PC-3 (cell line): ENCODE measurements at regions not wholly inside any gene's neighbourhood (a gene's known extent, or its start where the extent isn't known, plus 50 kb on each side); places are given as distances from the start of the nearest gene placed in this dataset.

ENCODE experiments used
- ATAC-seq: fragments of 200-7000 bp; cut with Tn5 transposase; 2 replicates; pipeline ENCODE4 v1.9.1; 2020; ENCODE audit warnings: mild to moderate bottlenecking, moderate library complexity
- BruUV-seq: library from RNA; stranded (reverse); fragments of 400-500 nt; replicated peaks from 2 replicates; lab custom pipeline; 2021; lab: Mats Ljungman, UMichigan
- CTCF ChIA-PET: fragments of 300-600 bp; sonication (Branson Sonifier 250); formaldehyde crosslinking; loops from one replicate; lab custom pipeline; 2022; ENCODE audit warnings: antibody characterized with exemption; lab: Charles Lee
- POLR2A ChIA-PET: fragments of 300-600 bp; sonication (Branson Sonifier 250); formaldehyde crosslinking; loops from one replicate; lab custom pipeline; 2022; ENCODE audit warnings: antibody characterized with exemption; ENCODE audit not compliant: unreplicated experiment; lab: Charles Lee
- DNase-seq: peaks from one replicate; pipeline ENCODE4 v3.0.0-alpha.2; 2015
- H2AFZ ChIP-seq: fragments of 300-600 bp; sonication (generic); 2 replicates; pipeline ENCODE4 v1.6.0; 2016; ENCODE audit warnings: antibody characterized with exemption, low read length
- H3F3A ChIP-seq: fragments of 300-600 bp; sonication (generic); one replicate; pipeline ENCODE4 v1.6.0; 2017; ENCODE audit warnings: antibody characterized with exemption, low read length, control low read depth, mild to moderate bottlenecking; ENCODE audit not compliant: unreplicated experiment
- H3K27ac ChIP-seq: fragments of 300-600 bp; sonication (generic); 2 replicates; pipeline ENCODE4 v1.5.1; 2016; ENCODE audit warnings: mild to moderate bottlenecking, low read length
- H3K27me3 ChIP-seq: fragments of 300-600 bp; sonication (generic); 2 replicates; pipeline ENCODE4 v1.6.1; 2016; ENCODE audit warnings: low read length, mixed read lengths
- H3K36me3 ChIP-seq: fragments of 300-600 bp; sonication (generic); 2 replicates; pipeline ENCODE4 v1.6.1; 2016; ENCODE audit warnings: low read depth, mixed run types, low read length, mixed read lengths
- H3K4me1 ChIP-seq: fragments of 300-600 bp; sonication (generic); 2 replicates; pipeline ENCODE4 v1.5.1; 2016; ENCODE audit warnings: low read length; ENCODE audit not compliant: insufficient read depth
- H3K4me2 ChIP-seq: fragments of 300-600 bp; sonication (generic); 2 replicates; pipeline ENCODE4 v1.6.0; 2016; ENCODE audit warnings: low read length
- H3K4me3 ChIP-seq: fragments of 300-600 bp; sonication (generic); 2 replicates; pipeline ENCODE4 v1.5.1; 2016; ENCODE audit warnings: mild to moderate bottlenecking, low read length, mixed read lengths
- H3K79me2 ChIP-seq: fragments of 300-600 bp; sonication (generic); 2 replicates; pipeline ENCODE4 v1.6.1; 2017; ENCODE audit warnings: low read length, mixed read lengths
- H3K9ac ChIP-seq: fragments of 300-600 bp; sonication (generic); 2 replicates; pipeline ENCODE4 v1.6.0; 2016; ENCODE audit warnings: mild to moderate bottlenecking, low read length
- H3K9me2 ChIP-seq: fragments of 300-600 bp; sonication (generic); replicated peaks from 2 replicates; pipeline ENCODE4 v1.6.1; 2016; ENCODE audit warnings: mixed run types, low read length, mixed read lengths
- H3K9me3 ChIP-seq: fragments of 300-600 bp; sonication (generic); 2 replicates; pipeline ENCODE4 v1.6.1; 2016; ENCODE audit warnings: low read length, mixed read lengths
- H4K20me1 ChIP-seq: fragments of 300-600 bp; sonication (generic); 2 replicates; pipeline ENCODE4 v1.6.1; 2016; ENCODE audit warnings: low read length, mixed read lengths
- EZH2 ChIP-seq: fragments of 300-600 bp; sonication (generic); IDR thresholded peaks from one replicate; pipeline ENCODE4 v1.6.1; 2017; ENCODE audit warnings: antibody characterized with exemption, mild to moderate bottlenecking, low read length; ENCODE audit not compliant: unreplicated experiment
- EZH2phosphoT487 ChIP-seq: fragments of 300-600 bp; sonication (generic); IDR thresholded peaks from 2 replicates; pipeline ENCODE4 v1.6.1; 2018; ENCODE audit warnings: mild to moderate bottlenecking, antibody characterized with exemption, low read length, borderline replicate concordance
- intact Hi-C: fragments of 100-400 bp; cut with micrococcal nuclease; formaldehyde crosslinking; loops from 2 replicates; pipeline ENCODE4 v1.9.0; 2023
- TF ChIP-seq, protein P1 (sequence below): fragments of 300-600 bp; sonication (generic); conservative IDR thresholded peaks from 2 replicates; pipeline ENCODE4 v1.5.1; 2017; ENCODE audit warnings: antibody characterized with exemption, low read depth, mild to moderate bottlenecking, low read length

DNA sequence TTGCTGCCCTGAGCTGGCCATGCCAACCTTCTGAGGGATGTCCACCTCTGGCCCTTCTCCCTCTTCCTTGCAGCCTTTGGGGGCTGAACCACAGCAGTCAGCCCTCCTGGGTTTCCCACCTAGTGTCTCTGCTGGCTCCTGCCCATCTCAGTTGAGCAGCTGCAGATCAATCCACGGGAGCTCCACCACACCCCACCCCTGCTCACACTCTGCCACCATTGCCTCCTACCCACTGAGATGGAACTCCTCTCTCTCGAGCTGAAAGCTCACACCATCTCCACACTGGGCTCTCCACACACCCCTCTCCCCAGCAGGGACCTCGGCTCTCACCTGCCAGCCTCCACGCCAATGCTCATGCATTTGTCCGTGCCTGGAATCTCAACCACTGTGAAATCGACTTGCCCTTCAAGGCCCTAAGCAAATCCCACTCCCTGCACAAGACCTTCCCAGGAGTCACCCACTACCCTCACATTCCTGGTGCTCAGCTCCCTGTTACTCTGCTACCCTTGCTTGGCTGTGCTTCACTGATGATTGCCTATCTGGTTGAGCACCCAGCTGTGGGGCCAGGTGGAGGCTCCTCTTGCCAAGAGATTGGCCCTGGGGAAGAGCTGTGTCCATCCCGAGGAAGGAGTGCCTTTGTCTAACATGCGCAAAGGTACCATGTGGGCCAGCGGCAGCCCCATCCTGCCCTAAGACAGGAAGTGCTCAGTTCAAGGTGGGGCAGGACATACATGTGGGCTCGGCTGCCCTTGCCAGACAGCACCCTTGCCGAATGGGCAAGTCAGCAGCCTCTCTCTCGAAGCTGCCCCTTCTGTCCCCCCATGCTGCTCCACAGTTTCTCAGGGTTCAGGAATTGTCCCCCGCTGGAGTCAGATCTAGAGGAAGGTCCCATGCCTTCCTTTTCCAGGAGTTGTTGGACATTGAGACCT lies 208.7 kb downstream of the CYP26B1 start:
- Histone ChIP-seq H3K36me3 (no peaks in the 10 kb centered on the region), H3K79me2 (no peaks in the 10 kb centered on the region), H3K4me2 (no peak overlapping the region), H3K4me1 (no peaks in the 10 kb centered on the region), H3K9me3 (no peaks in the 10 kb centered on the region), H3K27ac (no peak overlapping the region), H3K4me3 (no peak overlapping the region), H3F3A (no peaks in the 10 kb centered on the region), H3K9ac (no peak overlapping the region), H3K27me3 (no peaks in the 10 kb centered on the region), H4K20me1 (no peaks in the 10 kb centered on the region), H3K9me2 (no peaks in the 10 kb centered on the region), H2AFZ (no peak overlapping the region)
- ChIA-PET POLR2A (no interaction called here), CTCF (no interaction called here)
- ATAC-seq (no peak), DNase-seq (no peak)
- BruUV-seq: no TSS peak
- intact Hi-C loops: no loop called here
- TF ChIP-seq EZH2phosphoT487 (no peak), EZH2 (no peak)
- TF ChIP-seq, protein P1, sequence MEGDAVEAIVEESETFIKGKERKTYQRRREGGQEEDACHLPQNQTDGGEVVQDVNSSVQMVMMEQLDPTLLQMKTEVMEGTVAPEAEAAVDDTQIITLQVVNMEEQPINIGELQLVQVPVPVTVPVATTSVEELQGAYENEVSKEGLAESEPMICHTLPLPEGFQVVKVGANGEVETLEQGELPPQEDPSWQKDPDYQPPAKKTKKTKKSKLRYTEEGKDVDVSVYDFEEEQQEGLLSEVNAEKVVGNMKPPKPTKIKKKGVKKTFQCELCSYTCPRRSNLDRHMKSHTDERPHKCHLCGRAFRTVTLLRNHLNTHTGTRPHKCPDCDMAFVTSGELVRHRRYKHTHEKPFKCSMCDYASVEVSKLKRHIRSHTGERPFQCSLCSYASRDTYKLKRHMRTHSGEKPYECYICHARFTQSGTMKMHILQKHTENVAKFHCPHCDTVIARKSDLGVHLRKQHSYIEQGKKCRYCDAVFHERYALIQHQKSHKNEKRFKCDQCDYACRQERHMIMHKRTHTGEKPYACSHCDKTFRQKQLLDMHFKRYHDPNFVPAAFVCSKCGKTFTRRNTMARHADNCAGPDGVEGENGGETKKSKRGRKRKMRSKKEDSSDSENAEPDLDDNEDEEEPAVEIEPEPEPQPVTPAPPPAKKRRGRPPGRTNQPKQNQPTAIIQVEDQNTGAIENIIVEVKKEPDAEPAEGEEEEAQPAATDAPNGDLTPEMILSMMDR: no peak

DNA sequence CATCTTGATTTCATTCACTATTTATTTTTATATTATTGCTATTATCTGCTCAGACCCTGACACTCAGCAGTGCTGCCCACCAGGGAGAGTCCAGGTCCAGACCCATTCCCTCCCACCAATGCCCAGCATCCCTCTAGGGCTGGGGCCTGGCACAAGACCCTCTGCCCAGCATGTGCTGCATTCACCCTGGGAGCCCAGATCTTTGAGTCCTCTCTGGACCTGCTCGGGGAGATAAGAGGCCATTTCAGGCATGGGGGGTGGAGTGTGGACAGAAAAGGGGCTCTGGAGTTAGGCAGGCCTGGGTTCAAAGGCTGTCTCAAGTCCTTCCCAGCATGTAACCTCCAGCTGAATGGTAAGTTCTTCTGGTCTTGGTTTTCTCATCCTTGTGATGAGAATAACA lies 209.6 kb downstream of the CYP26B1 start:
- no peak overlapping the region for H3K9ac ChIP-seq
- H3K9me2 ChIP-seq: no peaks in the 10 kb centered on the region
- no peaks in the 10 kb centered on the region for H3K36me3 ChIP-seq
- H3K4me1 ChIP-seq: no peaks in the 10 kb centered on the region
- ATAC-seq (no peak), DNase-seq (no peak)
- ChIA-PET POLR2A (no interaction called here), CTCF (no interaction called here)
- no peaks in the 10 kb centered on the region for H3K79me2 ChIP-seq
- H3K9me3 ChIP-seq: no peaks in the 10 kb centered on the region
- H2AFZ ChIP-seq: no peak overlapping the region
- intact Hi-C loops: no loop called here
- H3K27me3 ChIP-seq: no peaks in the 10 kb centered on the region
- no peak overlapping the region for H3K4me2 ChIP-seq
- H4K20me1 ChIP-seq: no peaks in the 10 kb centered on the region
- no peak overlapping the region for H3K4me3 ChIP-seq
- TF ChIP-seq, protein P1: no peak
- no peak overlapping the region for H3K27ac ChIP-seq
- no TSS peak for BruUV-seq
- H3F3A ChIP-seq: no peaks in the 10 kb centered on the region

DNA sequence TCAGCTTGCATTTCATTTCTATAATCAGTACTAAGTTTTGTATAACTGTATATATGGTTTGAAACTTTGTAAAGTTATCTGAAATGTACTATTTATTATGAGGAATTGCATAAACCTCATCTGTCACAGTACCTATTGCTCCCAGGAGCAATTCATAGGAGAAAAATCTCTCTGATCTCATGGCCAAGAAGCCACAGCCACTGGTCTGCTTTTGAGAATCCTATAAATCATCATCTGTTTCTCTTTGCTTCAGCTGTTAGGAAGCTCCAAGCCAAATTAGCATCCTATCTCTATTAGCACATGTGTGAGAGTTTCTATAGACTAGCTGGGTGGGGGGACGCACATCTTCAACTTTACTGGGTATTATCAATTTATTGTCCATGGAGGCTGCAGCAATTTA lies 210.3 kb downstream of the CYP26B1 start:
- intact Hi-C loops: no loop called here
- no peak overlapping the region for H3K9ac ChIP-seq
- H4K20me1 ChIP-seq: no peaks in the 10 kb centered on the region
- CTCF ChIA-PET: no interaction called here
- H3K4me3 ChIP-seq: no peak overlapping the region
- no peaks in the 10 kb centered on the region for H3K4me1 ChIP-seq
- POLR2A ChIA-PET: no interaction called here
- no peaks in the 10 kb centered on the region for H3K27me3 ChIP-seq
- ATAC-seq: no peak
- no peaks in the 10 kb centered on the region for H3K79me2 ChIP-seq
- no peaks in the 10 kb centered on the region for H3K36me3 ChIP-seq
- TF ChIP-seq, protein P1: no peak
- TF ChIP-seq EZH2phosphoT487 (no peak), EZH2 (no peak)
- H3K27ac ChIP-seq: no peak overlapping the region
- no peak overlapping the region for H3K4me2 ChIP-seq
- H3F3A ChIP-seq: no peaks in the 10 kb centered on the region
- BruUV-seq: no TSS peak
- H2AFZ ChIP-seq: no peak overlapping the region
- DNase-seq: no peak
- H3K9me3 ChIP-seq: no peaks in the 10 kb centered on the region
- no peaks in the 10 kb centered on the region for H3K9me2 ChIP-seq
